Fibroblast of the conjunctiva (primary cell): ENCODE measurements at regions not wholly inside any gene's neighbourhood (a gene's known extent, or its start where the extent isn't known, plus 50 kb on each side); places are given as distances from the start of the nearest gene placed in this dataset.
"Not testable (repeated sequence)": the region's sequence is repeated elsewhere in the genome, so short reads cannot be mapped to it uniquely, and the experiment has no call there.

Experiments used
- DNase-seq: peaks from one replicate; pipeline ENCODE4 v3.0.0-alpha.2; 2010; ENCODE audit warnings: low read depth

DNA sequence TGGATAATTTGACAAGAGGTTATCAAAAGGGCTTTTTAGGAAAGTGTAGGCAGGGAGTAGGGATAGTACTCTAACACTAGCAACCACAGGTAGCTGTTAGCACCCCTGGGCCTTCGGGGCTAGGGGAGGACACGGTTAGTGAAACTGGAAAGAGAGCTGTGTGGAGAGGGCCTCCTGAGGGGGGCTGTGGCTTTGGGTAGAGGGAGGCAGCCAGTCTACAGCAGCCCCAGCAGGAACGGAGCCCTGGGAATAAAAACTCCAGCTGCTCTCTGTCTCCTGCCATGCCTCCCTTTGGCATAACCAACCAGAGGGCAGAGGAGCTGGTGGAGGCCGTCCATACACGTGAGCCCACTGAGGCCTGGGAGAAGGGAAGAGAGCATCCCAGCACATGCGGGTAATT lies 223.2 kb downstream of the FOXD2 start:
- DNase-seq, result no peak

DNA sequence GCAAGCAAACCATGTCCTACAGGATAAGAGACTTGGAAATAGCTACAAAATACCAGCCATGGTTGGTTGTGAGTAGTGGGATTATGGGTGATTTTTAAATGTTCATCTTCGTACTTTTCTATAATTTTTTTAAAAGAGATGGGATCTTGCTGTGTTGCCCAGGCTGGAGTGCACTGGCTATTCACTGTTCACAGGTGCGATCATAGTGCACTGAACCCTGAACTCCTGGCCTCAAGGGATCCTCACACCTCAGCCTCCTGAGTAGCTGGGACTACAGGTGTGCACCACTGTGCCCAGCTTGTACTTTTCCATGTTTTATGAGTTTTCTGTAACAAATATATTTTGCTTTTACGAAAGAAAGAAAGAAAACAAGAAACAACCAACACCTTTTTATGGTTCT lies 224.2 kb downstream of the FOXD2 start:
- DNase-seq, result no peak

DNA sequence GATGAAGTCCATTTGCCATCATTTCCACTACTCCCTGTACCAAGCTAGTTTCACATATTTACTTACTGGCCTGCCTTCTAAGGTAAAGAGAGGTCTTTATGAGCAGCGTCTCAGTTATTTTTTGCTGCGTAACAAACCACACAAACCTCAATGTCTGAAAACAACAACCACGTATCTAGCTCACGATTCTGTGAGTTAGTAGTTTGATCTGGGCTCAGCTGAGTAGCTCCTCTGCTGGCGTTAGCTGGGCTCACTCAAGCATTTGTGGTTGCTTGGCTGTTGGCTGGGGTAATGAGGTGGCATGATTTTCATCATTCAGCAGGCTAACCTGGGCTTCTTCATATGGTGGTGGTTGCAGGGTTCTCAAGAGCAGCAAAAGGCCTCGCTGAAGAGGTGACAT lies 225.4 kb downstream of the FOXD2 start:
- no peak for DNase-seq

DNA sequence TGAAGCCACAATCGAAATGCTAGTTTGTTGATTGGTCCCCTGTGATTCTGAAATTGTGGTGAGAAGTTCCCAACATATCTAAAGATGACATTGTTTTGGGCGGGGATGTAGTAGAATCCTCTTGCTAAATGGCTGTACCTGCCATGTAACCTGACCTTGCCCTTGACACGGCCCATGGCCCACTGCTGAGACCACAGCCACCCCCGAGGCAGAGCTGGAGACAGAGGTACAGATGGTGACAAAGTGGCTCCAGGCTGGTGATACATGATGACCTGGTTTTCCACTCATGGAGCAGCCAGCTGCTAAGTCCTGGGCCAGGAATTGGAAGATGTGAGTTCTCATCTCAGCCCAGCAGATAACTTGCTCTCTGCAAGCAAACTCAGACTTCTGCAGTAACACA lies 226.5 kb downstream of the FOXD2 start:
- no peak for DNase-seq

DNA sequence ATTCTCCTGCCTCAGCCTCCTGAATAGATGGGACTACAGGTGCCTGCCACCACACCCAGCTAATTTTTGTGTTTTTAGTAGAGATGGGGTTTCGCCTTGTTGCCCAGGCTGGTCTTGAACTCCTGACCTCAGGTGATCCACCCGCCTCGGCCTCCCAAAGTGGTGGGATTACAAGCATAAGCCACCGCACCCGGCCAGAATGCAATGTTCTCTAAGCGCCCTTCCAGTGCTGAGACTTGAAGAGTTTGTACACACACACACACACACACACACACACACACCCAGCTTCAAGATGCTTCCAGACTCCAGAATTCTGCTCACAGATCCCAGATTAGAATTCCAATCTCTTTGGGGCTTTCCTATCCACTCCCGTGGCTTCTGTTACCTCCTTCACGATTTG lies 227.1 kb downstream of the FOXD2 start:
- not testable (repeated sequence) for DNase-seq

DNA sequence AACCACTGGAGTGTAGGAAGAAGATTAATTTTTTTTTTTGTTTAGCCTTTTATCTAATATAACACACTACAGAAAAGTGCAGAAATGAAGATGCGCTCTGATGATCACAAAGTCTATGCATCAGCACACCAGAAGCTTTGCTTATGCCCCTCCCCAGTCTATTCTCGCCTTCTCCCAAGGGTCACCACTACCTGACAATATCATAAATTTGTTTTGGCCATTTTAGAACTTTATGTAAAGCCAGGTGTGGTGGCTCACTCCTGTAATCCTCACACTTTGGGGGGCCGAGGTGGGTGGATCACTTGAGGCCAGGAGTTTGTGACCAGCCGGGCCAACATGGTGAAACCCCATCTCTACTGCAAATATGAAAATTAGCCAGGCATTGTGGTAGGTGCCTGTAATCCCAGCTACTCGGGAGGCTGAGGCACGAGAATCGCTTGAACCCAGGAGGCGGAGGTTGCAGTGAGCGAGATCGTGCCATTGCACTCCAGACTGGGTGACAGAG lies 231.3 kb downstream of the FOXD2 start:
- DNase-seq, result no peak

DNA sequence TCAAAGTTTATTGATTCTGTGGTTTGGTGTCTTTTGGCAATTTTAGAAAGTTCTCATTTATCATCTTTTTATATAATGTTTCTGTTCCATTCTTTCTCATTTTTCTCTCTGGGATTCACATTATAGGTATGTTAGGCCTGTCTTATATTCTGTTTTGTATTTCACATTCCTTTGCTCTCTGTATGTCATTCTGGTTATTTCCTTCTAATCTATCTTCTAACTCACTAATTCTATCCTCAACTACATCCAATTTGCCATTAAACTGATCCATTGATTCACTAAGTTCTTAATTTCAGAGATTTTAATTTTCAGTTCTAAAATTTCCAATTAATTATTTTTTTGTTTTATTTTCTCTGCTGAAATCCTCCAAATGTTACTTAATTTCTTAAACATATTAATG lies 234.8 kb downstream of the FOXD2 start:
- DNase-seq, result no peak

DNA sequence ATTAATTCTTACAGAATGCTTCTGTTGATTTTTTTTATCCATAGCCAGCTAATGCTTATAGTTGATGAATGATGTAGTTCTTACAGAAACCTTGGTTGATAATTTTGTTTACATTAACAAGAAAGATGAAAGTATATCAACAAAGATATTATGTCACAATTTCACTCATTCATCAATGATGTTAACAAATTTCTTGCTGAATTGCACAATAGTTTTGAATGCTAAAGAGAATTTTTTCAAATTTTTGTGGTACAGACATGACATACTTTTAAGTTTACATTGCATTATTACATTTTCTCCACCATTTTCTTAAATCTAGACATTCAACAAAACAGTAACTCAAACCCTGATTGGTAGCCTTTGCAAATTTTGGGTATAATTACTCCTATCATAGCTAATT lies 236.3 kb downstream of the FOXD2 start:
- no peak for DNase-seq

DNA sequence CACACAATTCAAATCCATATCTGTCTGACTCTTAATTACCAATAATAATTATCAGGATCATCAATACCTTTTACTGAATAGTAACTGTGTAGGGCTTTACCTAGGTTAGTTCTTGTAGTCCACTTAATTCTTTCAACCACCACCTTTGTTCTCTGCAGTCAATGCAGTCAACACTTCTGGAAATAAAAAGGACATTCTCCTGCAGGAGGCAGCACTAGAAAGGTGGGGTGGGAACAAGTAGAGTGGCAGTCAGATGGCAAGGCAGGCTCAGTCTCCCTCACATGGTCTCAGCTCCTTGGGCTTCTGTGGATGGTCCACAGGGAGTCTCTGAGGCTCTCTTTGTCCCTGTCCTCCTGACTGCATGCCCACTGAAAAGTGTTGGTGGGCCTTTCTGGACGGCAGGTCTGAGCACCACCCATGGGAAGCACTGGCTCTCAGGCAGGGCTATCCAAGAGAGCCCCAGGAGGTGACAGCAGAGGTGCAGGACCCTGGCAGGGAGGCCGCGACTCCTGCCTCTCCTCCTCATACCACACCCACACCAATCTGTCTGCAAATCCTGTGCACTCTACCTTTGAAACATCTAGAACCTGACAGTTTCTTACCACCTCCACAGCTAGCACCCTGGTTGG lies 237.3 kb downstream of the FOXD2 start:
- DNase-seq, result no peak

DNA sequence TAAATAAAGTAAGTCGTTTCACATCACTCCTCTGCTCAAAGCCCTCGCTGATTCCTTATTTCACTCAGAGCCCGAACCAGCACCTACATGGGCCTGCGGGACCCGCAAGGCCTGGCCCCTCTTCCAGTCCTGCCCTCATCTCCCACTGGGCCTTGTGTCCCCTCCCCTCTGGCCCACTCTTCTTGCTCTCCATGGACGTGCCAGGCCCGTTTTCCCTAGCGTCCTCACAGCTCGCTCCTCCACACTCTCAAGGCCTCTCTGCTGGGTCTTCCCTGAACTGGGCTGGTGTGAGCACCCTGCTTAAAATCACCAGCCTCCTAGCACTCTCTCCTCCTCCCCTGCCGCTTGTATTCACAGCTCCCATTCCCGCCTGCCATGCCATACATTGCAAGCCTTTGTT lies 237.9 kb downstream of the FOXD2 start:
- DNase-seq, result no peak

DNA sequence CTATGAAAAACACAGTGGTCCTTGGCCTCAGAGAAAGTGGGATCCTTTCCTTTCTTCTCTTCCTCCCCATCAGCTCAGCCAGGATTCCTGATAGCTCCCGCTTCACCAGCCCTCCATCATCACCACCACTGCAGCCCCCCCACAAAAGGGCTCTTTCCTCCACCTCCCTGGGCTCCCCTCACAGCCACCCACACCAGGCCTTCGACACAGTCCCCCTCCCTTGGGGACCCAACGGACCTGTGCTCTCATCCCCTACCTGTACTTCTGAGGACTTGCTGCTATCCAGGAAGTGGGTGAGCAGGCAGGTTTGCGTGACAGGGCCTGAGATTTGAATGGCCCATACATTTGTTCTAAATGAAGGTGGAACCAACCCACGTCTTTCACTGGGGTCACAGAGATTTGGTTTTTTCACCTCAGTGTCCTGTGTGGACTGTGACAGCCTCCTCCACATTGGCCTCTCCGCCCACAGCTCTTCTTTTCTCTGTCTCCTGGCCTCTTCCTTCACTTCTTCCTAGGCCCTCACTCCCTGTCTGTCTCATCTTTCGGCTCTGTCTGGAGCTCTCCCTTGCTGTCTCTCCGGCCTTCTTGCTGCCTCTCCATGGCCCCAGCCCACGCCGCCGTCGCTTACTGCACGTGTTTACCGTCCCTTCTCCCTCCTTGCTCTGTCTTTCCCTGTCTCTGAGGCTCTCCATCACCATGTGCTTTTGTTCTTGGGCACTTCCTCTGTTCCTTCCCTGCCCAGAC lies 238.6 kb downstream of the FOXD2 start:
- no peak for DNase-seq

DNA sequence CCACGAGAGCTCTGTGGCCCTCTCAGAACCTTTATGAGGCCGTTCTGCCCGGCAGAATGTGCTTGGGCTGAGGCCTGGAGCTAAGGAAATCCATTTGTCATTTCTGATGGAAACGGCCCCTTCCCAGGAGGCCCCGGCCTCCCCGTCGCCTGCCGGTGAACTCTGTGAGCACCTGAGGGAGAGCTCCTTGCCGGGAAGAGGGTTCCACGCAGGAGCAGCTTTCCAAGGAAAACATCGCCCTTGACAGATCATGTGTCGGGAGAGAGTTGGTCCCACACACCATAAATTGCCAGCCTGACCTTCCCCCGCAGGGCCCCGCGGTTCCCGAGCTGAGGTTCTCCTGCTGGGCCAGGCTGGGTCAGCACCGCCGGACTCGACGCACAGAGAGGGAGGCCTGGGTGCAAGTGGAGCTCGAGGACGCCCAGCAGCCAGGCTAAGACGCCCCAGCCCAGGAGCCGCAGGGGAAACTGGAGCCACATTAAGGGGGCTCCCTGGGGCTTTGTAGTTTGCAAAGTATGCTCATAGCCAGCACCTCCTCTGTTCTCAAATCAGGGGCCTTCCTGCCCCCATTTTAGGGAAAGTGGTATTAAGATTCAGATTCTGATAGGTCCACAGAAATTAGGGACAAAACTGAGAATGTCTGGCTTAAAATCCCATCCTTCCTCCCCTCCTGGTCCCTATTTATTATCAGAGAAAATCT lies 239.5 kb downstream of the FOXD2 start:
- DNase-seq, result no peak

DNA sequence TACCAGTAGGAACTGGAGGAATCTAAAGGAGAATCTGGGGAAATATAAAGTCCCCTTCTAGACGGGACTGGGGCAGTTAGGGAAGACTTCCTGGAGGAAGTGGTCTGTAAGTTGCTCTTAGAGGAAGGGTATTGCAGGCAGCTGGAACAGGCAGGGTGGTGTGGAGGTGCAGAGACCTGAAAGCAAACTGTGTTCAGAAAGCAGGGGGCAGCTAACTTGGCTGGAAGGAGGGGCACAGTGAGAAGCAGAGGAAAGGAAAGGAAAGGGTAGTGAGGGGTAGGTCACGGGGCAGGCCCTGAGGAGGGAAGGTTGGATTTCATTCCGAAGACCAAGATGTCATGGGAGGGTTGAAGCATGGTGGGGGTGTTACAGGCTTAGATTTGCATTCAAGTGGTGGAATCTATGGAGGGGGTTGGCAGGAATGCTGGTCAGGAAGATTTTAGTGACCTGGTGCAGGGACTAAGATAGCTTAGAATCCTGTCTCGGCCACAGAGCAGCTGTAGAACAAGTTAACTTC lies 240.7 kb downstream of the FOXD2 start:
- no peak for DNase-seq

DNA sequence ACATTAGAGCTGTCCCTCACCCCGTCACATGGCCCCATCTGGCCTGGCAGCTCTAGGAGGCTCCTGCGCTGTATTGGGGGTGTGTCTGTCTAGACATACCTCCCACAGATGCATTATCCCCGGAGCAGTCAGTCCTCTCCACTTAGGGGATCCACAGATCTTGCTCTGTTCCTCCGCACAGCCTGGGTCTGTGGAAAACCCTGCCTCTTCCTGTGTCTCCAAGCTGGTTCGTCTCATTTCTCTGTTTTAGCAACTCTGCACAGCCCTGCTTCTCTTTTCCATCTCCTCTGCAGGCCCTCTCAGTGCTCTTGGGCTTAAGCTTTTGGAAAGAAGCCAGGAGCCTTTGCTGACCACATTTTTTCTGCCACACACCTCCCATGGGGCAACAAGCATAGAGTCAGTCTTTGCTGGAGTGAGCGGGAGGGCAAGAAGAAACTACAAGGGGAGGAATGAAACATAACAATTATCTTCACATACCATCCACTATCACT lies 241.5 kb downstream of the FOXD2 start:
- DNase-seq, result no peak

DNA sequence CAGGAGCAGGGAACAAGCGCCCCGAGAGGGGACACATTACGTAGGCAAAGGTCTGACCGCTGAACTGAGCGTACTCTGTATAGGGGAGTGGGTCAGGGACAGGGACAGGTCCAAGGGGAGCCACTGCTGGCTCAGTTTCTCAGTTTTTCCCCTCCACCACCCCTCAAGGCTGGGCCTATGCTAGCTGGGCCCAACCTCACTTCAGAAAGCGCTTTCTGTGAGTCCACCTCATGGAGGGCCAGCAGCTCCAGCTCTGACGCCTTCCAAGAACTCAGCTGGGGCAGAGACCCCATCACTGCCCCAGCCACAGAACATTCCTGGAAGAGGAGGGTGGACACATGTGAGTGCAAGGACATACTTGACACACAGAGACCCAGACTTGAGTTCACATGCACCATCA lies 242.0 kb downstream of the FOXD2 start:
- no peak for DNase-seq

DNA sequence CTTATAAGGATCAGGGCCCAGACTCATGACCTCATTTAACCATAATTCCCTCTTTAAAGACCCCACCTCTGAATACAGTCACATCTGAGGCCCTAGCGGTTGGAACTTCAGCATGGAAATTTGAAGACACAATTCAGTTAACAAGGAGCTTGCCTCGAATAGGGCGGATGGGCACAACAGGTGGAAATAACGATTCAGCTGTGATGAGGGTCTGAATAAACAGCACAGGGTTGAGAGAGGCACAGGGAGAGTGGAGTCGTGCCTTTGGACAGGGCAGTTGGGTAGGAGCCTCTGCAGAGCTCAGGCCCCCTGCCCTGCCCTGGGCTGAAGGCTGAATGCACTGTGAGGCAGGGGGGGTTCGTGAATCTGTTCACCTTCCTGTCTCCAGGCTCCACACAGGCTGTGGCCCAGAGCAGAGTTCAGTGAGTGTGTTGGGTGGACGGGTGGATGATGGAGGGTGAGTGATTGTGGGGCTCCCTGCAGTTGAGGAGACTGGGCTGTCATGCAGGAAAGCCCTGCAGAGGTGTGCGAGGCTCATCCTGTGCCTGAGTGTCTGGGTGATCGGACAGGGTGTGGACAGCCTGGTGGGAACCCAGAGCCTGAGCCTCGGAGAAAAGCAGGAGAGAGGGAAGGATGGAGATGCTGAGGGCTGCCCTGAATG lies 243.1 kb downstream of the FOXD2 start:
- no peak for DNase-seq

DNA sequence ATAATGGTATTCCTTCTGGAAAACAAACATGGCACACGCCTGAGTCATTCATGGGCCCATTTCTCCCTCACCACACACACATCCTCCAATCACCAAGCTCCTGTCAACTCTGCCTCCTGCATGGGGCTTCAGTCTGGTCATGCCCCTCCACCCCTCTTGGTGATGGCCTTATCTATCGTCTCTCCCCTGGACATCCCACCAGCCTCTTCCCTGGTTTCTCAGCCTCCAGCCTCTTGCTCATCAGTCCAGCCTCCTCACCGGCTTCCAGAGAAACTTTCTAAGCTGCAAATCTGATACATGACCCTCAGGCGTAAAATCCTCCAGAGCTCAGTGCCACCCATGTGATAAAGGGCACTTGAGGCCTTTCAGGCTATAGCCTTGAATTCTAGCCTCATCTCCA lies 243.9 kb downstream of the FOXD2 start:
- DNase-seq, result no peak

DNA sequence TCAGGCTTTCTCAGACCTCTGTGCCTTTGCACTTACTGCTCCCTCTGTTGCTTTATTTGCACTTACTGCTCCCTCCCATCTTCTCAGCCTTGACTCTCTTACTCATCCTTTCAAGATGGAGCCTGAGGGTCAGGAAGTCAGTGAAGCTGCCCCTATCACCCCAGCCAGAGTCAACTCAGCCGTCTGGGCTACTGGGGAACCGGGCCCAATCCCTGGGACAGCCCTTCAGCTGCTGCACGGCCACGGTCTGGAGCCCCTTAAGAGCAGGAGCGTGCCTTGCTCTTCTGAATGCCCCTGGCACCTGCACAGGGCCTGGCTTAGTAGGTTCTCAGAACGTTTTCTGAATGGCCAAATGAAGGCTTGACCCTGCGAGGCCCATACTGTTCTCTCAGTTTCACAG lies 244.4 kb downstream of the FOXD2 start:
- no peak for DNase-seq

DNA sequence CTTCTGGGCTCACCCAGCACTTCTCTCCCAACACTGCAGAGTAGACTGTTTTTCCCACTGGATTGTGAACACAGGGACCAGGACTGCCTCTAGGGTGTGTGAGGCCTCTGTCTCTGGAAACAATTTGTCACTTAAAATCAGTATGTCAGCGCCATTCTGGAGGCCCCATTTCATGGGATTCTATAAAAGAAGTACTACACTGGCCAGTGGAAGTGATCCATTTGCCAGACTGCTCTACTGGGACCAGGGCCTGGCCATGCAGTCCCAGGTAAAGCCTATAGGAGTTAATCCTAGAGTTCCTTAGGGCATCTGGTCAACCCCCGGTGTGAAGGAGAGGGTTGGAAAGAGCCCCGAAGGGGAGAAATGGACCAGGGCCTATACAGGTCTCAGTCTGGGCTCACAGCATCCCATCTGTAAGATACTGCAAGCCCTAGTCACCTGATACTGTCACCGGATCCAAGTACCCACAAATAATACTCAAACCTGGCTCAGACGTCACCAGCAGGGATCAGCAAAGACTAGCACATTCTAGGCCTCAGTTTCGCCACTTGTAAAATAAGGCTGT lies 245.0 kb downstream of the FOXD2 start:
- no peak for DNase-seq

DNA sequence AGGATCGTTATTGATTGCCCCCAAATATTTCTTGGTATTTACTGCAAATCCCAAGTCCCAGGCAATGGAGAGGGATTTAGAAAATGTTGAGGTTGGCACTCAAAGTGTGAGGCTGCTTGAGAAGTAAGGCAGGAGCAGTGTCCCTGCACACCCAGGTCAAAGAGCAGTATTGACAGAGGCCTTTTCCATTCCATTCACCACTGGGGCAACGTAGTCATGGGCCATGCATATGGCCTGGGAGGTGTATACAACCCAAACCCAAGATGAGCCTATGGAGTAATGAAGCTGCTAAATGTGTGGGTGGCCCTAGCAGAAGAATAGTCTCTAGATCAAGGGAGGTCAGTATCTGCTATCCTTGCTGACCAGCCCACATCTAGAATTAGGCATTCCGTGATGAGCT lies 245.6 kb downstream of the FOXD2 start:
- DNase-seq, result no peak

DNA sequence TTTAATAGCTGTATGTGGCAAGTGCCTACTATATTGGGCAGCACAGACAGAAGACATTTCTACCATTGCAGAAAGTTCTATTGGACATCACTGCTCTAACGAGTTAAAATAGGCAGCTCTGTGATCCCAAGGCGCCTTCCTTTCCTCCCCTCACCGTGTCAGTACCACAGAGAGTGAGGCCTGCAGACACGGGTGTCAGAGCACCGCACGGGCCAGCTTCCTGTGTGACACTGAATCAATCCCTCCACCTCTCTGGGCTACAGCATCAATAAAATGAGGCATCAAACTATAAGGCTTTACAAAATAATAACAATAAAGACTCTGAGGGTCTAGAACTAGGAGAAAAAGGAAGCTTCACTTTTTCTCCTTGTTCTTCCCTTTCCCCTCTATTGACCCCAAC lies 246.7 kb downstream of the FOXD2 start:
- no peak for DNase-seq
